Vagina (tissue), 2 donors: ENCODE measurements at regions not wholly inside any gene's neighbourhood (a gene's known extent, or its start where the extent isn't known, plus 50 kb on each side); places are given as distances from the start of the nearest gene placed in this dataset.

Source experiments
- CTCF ChIP-seq, 3 experiments: fragments of 450-650 bp in 2 of 3; fragments of 200-600 bp in 1 of 3; sonication (generic) in 1 of 3; IDR thresholded peaks; one replicate each; pipeline ENCODE4 v1.5.1; 2017 to 2019; ENCODE audit warnings: antibody characterized with exemption in 3 of 3, mild to moderate bottlenecking in 2 of 3, moderate library complexity in 2 of 3
- POLR2A ChIP-seq, 2 donors: fragments of 450-650 bp; IDR thresholded peaks; one replicate each; pipeline ENCODE4 v1.6.1; 2017; ENCODE audit warnings: antibody characterized with exemption in 2 of 2, mild to moderate bottlenecking in 2 of 2, moderate library complexity in 2 of 2
- POLR2AphosphoS5 ChIP-seq, 2 donors: sonication (generic); formaldehyde crosslinking; IDR thresholded peaks; one replicate each; pipeline ENCODE4 v1.9.0; 2017; ENCODE audit warnings: antibody characterized with exemption in 2 of 2, mild to moderate bottlenecking in 2 of 2, low read depth in 1 of 2; ENCODE audit not compliant: insufficient read depth in 1 of 2

- TF ChIP-seq POLR2AphosphoS5 (IDR thresholded peaks at IDR 0.05; ENCODE audit: insufficient read depth in 1 of 2, low read depth in 1 of 2) (no peak), CTCF (IDR thresholded peaks at IDR 0.05) (no peak), POLR2A (IDR thresholded peaks at IDR 0.05) (no peak)
Measured at GRCh38 chr7:87001214-87001613, 58.2 kb downstream of the ELAPOR2 start.
